PC-9 (cell line): ENCODE measurements at regions not wholly inside any gene's neighbourhood (a gene's known extent, or its start where the extent isn't known, plus 50 kb on each side); places are given as distances from the start of the nearest gene placed in this dataset.

Source experiments
- BruUV-seq: library from RNA; stranded (reverse); fragments of 400-500 nt; replicated peaks from 2 replicates; lab custom pipeline; 2021; lab: Mats Ljungman, UMichigan
- CTCF ChIA-PET: fragments of 300-600 bp; sonication (Branson Sonifier 250); formaldehyde crosslinking; loops from one replicate; lab custom pipeline; 2022; ENCODE audit warnings: antibody characterized with exemption; lab: Charles Lee
- POLR2A ChIA-PET: fragments of 300-600 bp; sonication (Branson Sonifier 250); formaldehyde crosslinking; loops from one replicate; lab custom pipeline; 2022; ENCODE audit warnings: antibody characterized with exemption; ENCODE audit not compliant: unreplicated experiment; lab: Charles Lee
- DNase-seq, 2 experiments: peaks; one replicate each; pipeline versions ENCODE4 v3.0.0 to v3.0.0-alpha.2; 2015 to 2022; ENCODE audit warnings: mixed read lengths in 1 of 2
- H2AFZ ChIP-seq: fragments of 200-600 bp; sonication (generic); 2 replicates; pipeline ENCODE4 v1.8.1; 2017; ENCODE audit warnings: antibody characterized with exemption
- H3F3A ChIP-seq: fragments of 200-600 bp; sonication (generic); 2 replicates; pipeline ENCODE4 v1.8.1; 2017; ENCODE audit warnings: antibody characterized with exemption, mild to moderate bottlenecking, low read depth; ENCODE audit not compliant: insufficient read depth
- H3K27ac ChIP-seq: fragments of 200-600 bp; sonication (generic); 2 replicates; pipeline ENCODE4 v1.6.1; 2016; ENCODE audit warnings: mixed run types
- H3K27me3 ChIP-seq: fragments of 200-600 bp; sonication (generic); 2 replicates; pipeline ENCODE4 v1.6.1; 2016; ENCODE audit warnings: low read depth, mixed run types; ENCODE audit not compliant: insufficient read depth
- H3K36me3 ChIP-seq: fragments of 200-600 bp; sonication (generic); 2 replicates; pipeline ENCODE4 v1.6.1; 2016; ENCODE audit warnings: low read depth, mixed run types
- H3K4me1 ChIP-seq: fragments of 200-600 bp; sonication (generic); replicated peaks from 2 replicates; pipeline ENCODE4 v1.6.1; 2016; ENCODE audit warnings: mixed run types; ENCODE audit not compliant: insufficient read depth
- H3K4me2 ChIP-seq: fragments of 200-600 bp; sonication (generic); 2 replicates; pipeline ENCODE4 v1.6.1; 2017; ENCODE audit warnings: mixed run types
- H3K4me3 ChIP-seq: fragments of 200-600 bp; sonication (generic); 2 replicates; pipeline ENCODE4 v1.6.1; 2016; ENCODE audit warnings: mixed run types
- H3K79me2 ChIP-seq: fragments of 200-600 bp; sonication (generic); 2 replicates; pipeline ENCODE4 v1.6.1; 2017; ENCODE audit warnings: low read depth, mixed run types
- H3K9me2 ChIP-seq: fragments of 200-600 bp; sonication (generic); 2 replicates; pipeline ENCODE4 v1.8.1; 2017; ENCODE audit warnings: mild to moderate bottlenecking; ENCODE audit not compliant: insufficient read depth
- H3K9me3 ChIP-seq: fragments of 200-600 bp; sonication (generic); 2 replicates; pipeline ENCODE4 v1.8.1; 2016; ENCODE audit warnings: low read depth; ENCODE audit not compliant: insufficient read depth
- H4K20me1 ChIP-seq: fragments of 200-600 bp; sonication (generic); 2 replicates; pipeline ENCODE4 v1.8.1; 2017; ENCODE audit not compliant: insufficient read depth
- EZH2 ChIP-seq: fragments of 200-600 bp; sonication (generic); IDR thresholded peaks from 2 replicates; pipeline ENCODE4 v1.8.0; 2017; ENCODE audit warnings: antibody characterized with exemption, low read depth
- intact Hi-C: fragments of 100-400 bp; cut with micrococcal nuclease; formaldehyde crosslinking; loops from one replicate; pipeline ENCODE4 v1.10.0; 2022; ENCODE audit not compliant: unreplicated experiment
- TF ChIP-seq, protein P1 (sequence below): fragments of 200-600 bp; sonication (generic); conservative IDR thresholded peaks from 2 replicates; pipeline ENCODE4 v1.6.1; 2017; ENCODE audit warnings: mixed run types, antibody characterized with exemption, mild to moderate bottlenecking, moderate library complexity

DNA sequence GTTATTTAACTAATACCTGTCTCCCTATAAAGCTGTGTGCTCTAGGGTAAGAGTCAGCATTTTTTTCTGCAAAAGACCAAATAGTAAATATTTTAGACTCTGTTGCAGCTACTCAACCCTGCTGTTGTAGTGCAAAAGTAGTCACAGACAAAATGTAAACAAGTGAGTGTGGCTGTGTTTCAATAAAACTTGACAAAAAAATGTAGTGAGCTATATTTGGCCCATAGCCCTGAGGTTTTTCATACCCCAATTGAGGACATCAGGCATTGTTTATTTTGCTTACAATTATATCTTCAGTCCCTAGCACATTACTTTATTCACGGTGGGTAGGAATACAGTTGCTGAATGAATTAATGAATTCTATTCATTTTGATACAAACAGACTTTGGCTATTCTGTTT, 58.7 kb upstream of the TBC1D5 start:
- no peak for DNase-seq

DNA sequence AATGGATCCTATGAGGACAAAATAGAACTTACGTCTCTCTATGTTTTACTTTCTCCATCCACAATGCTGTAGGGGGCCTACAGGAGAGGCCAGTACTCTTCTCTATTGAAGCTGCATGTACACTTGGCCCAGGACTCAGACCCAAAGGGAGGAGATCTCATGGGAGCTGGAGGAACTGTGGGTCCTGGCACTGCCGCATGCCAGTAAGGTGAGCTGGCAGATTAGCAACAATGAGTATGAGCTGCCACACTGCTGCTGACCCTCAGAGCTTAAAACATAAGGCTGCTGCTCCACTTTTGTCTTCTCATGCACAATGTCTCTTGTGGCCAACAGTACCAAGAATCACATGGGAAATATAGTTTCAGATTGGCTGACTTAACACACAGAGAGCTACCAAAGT, 57.8 kb upstream of the TBC1D5 start:
- intact Hi-C loops: no loop called here
- no peaks in the 10 kb centered on the region for H3K9me3 ChIP-seq
- no peaks in the 10 kb centered on the region for H3K36me3 ChIP-seq
- H3K9me2 ChIP-seq: no peaks in the 10 kb centered on the region
- H3F3A ChIP-seq: no peaks in the 10 kb centered on the region
- no peak overlapping the region for H3K4me3 ChIP-seq
- H2AFZ ChIP-seq: no peak overlapping the region
- DNase-seq: peak in 1 of 2 experiments; percentile 52
- no peak overlapping the region for H3K4me2 ChIP-seq
- no peaks in the 10 kb centered on the region for H3K4me1 ChIP-seq
- H3K27me3 ChIP-seq: no peaks in the 10 kb centered on the region
- BruUV-seq: no TSS peak
- no peak for TF ChIP-seq EZH2
- TF ChIP-seq, protein P1, sequence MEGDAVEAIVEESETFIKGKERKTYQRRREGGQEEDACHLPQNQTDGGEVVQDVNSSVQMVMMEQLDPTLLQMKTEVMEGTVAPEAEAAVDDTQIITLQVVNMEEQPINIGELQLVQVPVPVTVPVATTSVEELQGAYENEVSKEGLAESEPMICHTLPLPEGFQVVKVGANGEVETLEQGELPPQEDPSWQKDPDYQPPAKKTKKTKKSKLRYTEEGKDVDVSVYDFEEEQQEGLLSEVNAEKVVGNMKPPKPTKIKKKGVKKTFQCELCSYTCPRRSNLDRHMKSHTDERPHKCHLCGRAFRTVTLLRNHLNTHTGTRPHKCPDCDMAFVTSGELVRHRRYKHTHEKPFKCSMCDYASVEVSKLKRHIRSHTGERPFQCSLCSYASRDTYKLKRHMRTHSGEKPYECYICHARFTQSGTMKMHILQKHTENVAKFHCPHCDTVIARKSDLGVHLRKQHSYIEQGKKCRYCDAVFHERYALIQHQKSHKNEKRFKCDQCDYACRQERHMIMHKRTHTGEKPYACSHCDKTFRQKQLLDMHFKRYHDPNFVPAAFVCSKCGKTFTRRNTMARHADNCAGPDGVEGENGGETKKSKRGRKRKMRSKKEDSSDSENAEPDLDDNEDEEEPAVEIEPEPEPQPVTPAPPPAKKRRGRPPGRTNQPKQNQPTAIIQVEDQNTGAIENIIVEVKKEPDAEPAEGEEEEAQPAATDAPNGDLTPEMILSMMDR: no peak
- POLR2A ChIA-PET: interaction anchor here (0.6 kb wide), 1 partner anchor 34 kb away, joined by 4 read pairs; no protein-coding TSS in a partner anchor
- no peaks in the 10 kb centered on the region for H4K20me1 ChIP-seq
- no peaks in the 10 kb centered on the region for H3K79me2 ChIP-seq
- no peak overlapping the region for H3K27ac ChIP-seq
- CTCF ChIA-PET: interaction anchor here (0.5 to 1.4 kb wide), 5 partner anchors 38 to 495 kb away, joined by 3 to 10 read pairs (median 3); no protein-coding TSS in a partner anchor

More for the DNA sequence above, 58.7 kb upstream of the TBC1D5 start:
- POLR2A ChIA-PET: interaction anchor here (0.6 kb wide), 1 partner anchor 8 kb away, joined by 6 read pairs; no protein-coding TSS in a partner anchor
- CTCF ChIA-PET: interaction anchor here (0.9 to 1.4 kb wide), 4 partner anchors 40 to 494 kb away, joined by 3 to 6 read pairs (median 3); no protein-coding TSS in a partner anchor
- TF ChIP-seq EZH2: no peak
- TF ChIP-seq, protein P1: no peak
- no peaks in the 10 kb centered on the region for H3K36me3 ChIP-seq
- no peaks in the 10 kb centered on the region for H3K27me3 ChIP-seq
- intact Hi-C loops: no loop called here
- no peaks in the 10 kb centered on the region for H3K4me1 ChIP-seq
- H3K9me2 ChIP-seq: no peaks in the 10 kb centered on the region
- BruUV-seq: no TSS peak
- no peak overlapping the region for H3K4me2 ChIP-seq
- H3K79me2 ChIP-seq: no peaks in the 10 kb centered on the region
- no peaks in the 10 kb centered on the region for H3K9me3 ChIP-seq
- H3K27ac ChIP-seq: no peak overlapping the region
- no peaks in the 10 kb centered on the region for H3F3A ChIP-seq
- H2AFZ ChIP-seq: no peak overlapping the region
- no peaks in the 10 kb centered on the region for H4K20me1 ChIP-seq
- H3K4me3 ChIP-seq: no peak overlapping the region

DNA sequence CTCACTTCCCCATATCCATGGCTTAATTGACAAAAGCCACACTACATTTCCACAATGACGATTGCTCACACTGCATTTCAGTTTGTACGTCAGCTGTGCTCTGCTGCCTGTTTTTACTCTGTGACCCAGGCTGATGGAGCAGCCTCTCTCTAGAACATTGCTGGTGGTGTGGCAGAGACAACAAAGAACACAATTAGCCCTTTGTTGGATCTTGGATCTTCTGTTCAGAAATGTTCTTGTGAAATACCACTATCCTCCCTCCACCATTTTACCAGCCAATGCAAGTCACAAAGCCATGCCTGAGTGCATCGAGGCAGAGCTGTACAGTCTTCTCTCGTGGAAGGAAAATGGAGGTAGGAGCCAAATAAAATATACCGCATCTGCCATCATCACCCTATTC, 56.9 kb upstream of the TBC1D5 start:
- Histone ChIP-seq H2AFZ (no peak overlapping the region), H3K4me1 (no peaks in the 10 kb centered on the region), H3K27me3 (no peaks in the 10 kb centered on the region), H3K9me3 (no peaks in the 10 kb centered on the region), H4K20me1 (no peaks in the 10 kb centered on the region), H3K4me3 (no peak overlapping the region), H3K36me3 (no peaks in the 10 kb centered on the region), H3F3A (no peaks in the 10 kb centered on the region), H3K4me2 (no peak overlapping the region), H3K27ac (no peak overlapping the region), H3K79me2 (no peaks in the 10 kb centered on the region), H3K9me2 (no peaks in the 10 kb centered on the region)
- no peak for DNase-seq
- TF ChIP-seq, protein P1: no peak
- no peak for TF ChIP-seq EZH2
- no TSS peak for BruUV-seq
- ChIA-PET POLR2A (no interaction called here), CTCF (no interaction called here)
- intact Hi-C loops: no loop called here
